ENCODE measurements at regions not wholly inside any gene's neighbourhood (a gene's known extent, or its start where the extent isn't known, plus 50 kb on each side); places are given as distances from the start of the nearest gene placed in this dataset.

DNA sequence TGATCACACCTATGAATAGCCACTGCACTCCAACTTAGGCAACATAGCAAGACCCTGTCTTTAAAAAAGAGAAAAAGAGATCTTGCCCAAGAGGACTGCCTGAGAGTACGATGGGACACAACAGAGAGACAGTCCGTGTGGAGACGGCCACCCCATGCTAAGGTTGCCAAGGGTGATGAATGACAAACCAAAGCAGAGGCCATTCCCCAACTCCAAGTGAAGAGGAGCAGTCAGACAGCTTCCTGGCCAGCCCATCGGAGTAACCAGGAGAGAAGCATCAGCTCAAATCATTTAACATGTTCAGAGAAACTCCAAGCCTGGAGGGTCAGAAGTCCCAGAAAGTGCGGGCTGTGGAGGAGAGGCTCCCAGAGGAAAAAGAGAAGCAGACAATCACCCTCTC is 63.9 kb upstream of the SUB1 start:
- TF ChIP-seq POLR2A (IDR thresholded peaks at IDR 0.05) = no peak
- TF ChIP-seq, protein P1, sequence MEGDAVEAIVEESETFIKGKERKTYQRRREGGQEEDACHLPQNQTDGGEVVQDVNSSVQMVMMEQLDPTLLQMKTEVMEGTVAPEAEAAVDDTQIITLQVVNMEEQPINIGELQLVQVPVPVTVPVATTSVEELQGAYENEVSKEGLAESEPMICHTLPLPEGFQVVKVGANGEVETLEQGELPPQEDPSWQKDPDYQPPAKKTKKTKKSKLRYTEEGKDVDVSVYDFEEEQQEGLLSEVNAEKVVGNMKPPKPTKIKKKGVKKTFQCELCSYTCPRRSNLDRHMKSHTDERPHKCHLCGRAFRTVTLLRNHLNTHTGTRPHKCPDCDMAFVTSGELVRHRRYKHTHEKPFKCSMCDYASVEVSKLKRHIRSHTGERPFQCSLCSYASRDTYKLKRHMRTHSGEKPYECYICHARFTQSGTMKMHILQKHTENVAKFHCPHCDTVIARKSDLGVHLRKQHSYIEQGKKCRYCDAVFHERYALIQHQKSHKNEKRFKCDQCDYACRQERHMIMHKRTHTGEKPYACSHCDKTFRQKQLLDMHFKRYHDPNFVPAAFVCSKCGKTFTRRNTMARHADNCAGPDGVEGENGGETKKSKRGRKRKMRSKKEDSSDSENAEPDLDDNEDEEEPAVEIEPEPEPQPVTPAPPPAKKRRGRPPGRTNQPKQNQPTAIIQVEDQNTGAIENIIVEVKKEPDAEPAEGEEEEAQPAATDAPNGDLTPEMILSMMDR (IDR thresholded peaks at IDR 0.05) = no peak

Measured in Peyer's patch (tissue), 4 donors.